ENCODE measurements at regions not wholly inside any gene's neighbourhood (a gene's known extent, or its start where the extent isn't known, plus 50 kb on each side); places are given as distances from the start of the nearest gene placed in this dataset.

- TF ChIP-seq POLR2A (IDR thresholded peaks at IDR 0.05; ENCODE audit: low read length) (no peak), GATA1 (IDR thresholded peaks at IDR 0.05; ENCODE audit: low read depth, low read length) (no peak)
Measured at GRCh38 chr4:134465417-134465816, 263.8 kb upstream of the PABPC4L start.
